Stomach (tissue), 4 donors: ENCODE measurements at regions not wholly inside any gene's neighbourhood (a gene's known extent, or its start where the extent isn't known, plus 50 kb on each side); places are given as distances from the start of the nearest gene placed in this dataset.

Source experiments
- CTCF ChIP-seq, 7 experiments: fragments of 450-650 bp in 4 of 7; fragments of 200-600 bp in 3 of 7; sonication (generic) in 3 of 7; IDR thresholded peaks; one replicate each; pipeline ENCODE4 v1.5.1; 2016 to 2019; ENCODE audit warnings: antibody characterized with exemption in 7 of 7, control low read depth in 2 of 7, mild to moderate bottlenecking in 1 of 7
- POLR2AphosphoS5 ChIP-seq, 3 donors: sonication (generic); formaldehyde crosslinking; IDR thresholded peaks; one replicate each; pipeline ENCODE4 v1.6.1; 2016; ENCODE audit warnings: antibody characterized with exemption in 3 of 3

- no peak for TF ChIP-seq CTCF (IDR thresholded peaks at IDR 0.05)
- TF ChIP-seq POLR2AphosphoS5 (IDR thresholded peaks at IDR 0.05), result no peak
Measured at GRCh38 chr21:16504281-16504680, 774.5 kb downstream of the USP25 start.
